IPS-NIHi7 (cell line): ENCODE measurements at regions not wholly inside any gene's neighbourhood (a gene's known extent, or its start where the extent isn't known, plus 50 kb on each side); places are given as distances from the start of the nearest gene placed in this dataset.
A peak's percentile ranks its signal among the peaks of the same experiment; 100 is the strongest.
"Not testable (repeated sequence)": the region's sequence is repeated elsewhere in the genome, so short reads cannot be mapped to it uniquely, and the experiment has no call there.

ENCODE experiments used
- DNase-seq: peaks from one replicate; pipeline ENCODE4 v3.0.0; 2012; ENCODE audit warnings: mixed read lengths; ENCODE audit errors: extremely low spot score

DNA sequence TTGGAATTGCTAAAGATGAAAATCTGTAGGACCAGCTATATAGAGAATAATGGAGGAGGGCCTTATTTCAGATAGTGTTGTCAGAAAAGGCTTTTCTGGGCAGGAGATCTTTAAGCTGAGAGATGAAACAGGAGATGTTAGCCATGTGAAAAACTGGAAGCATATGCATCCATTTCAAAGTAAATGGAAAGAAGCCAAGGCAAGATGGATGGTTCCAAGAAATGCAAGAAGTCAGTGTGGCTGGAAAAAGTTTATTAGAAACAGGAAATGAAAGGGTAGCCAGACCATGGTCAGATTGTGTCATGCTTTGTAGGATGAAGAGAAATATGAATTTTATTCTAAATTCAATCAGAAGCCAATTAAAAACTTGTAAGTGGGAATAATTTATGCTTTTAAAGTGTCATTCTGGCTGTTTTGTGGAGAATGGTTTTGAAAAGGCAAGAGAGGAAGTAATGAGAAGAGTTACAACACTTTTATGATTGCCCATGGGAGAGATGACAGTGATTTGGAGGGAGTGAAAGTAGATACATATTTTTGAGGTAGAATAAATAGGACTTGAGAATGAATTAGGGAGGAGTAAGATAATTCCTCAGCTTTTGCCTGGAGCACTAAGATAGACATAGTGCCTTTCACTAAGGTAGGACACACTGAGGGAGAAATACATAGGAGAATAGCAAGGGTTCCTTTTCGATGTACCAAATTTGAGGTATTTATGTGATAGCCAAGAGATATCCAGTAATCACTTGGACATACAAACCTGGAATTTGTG is 620.1 kb downstream of the HTR1B start:
- DNase-seq, result no peak

DNA sequence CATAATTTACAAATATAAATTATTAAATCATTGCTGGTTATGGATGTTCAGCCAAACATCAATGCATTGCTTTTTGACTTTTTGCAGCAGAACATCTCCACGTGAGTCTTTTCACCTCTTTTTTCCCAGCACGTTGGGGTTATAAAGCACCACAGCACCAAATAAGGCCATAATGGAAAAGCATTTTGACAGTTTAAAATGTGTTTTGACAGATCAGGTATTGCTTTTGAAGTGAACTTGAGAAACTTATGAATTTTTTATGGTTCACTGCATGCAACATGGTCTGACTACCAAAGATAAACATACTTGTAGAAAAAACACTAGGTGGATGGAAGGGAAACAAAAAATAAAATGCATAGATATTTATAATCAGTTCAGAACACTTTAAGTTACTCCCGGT is 622.4 kb downstream of the HTR1B start:
- DNase-seq, result no peak

DNA sequence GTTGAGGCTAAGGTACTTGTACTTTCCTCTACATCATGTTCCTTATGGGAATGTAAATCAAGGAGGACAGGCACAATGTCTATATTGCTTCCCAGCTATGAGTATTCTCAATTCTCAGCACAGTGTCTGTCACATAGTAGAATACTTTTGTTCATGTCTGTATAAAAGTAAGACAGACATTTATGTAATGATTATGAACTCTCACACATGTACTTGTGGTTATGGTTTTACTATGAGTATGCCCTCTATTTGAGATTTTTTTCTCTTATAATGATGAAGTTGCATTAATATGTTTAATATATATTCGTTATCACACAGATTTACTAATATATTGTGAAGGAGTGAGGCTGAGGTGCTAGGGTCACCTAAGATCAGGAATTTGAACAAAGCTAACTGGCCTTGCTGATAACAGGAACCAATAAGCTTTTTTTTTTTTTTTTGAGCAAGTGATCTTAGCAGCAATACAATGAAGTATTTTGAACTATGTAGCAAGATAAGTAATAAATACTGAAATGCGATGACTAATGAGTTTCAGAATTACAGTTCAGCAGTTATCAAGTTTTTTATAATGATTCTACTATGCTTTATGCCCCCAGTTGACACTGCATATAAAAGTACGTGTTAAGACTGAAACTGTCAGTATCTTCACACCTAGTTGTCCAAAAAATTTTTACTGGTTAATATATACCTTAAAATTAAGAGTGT is 623.1 kb downstream of the HTR1B start:
- DNase-seq, result no peak

GRCh38 chr6:76839505-76839904 is 623.8 kb downstream of the HTR1B start:
- no peak for DNase-seq

DNA sequence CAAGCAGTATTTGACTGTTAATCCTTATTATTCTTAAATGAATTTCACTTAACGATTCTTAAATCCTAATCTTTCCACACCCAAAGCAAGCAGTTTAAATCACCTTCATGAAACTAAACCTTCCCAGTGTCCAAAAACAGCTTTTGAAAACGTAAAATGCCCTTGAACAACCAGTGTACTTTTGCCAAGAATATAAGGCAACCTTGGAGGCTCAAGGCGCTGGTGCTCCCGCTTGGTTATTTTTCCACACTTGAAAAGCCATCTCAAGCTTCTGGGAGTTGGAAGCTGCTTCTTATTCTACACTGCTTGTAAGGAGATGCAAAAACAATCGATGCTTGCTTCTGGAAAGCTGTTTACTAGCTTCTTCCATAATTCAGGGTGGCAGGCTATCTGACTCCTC is 625.7 kb downstream of the HTR1B start:
- DNase-seq, result no peak

- DNase-seq, result no peak
Observed at GRCh38 chr6:76835695-76836094, 627.6 kb downstream of the HTR1B start.

DNA sequence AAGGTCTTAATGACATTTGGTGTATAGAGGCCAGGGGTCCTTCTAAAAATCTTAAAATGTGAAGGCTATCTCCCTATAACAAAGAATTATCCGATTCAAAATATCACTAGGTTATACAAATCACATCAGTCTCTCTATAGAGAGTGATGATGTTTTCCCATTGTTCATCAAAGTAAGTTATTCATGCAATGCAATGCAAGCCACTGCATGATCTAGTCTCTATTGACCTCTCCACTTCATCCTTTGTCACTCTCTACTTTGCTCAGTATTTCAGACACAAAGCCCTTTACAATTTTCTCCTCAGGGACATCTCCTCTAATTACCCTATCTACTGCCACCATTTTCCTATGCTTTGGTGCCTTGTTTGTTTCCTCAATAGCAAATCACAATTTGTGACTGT is 628.0 kb downstream of the HTR1B start:
- no peak for DNase-seq

GRCh38 chr6:76834399-76834798 is 628.9 kb downstream of the HTR1B start:
- no peak for DNase-seq

GRCh38 chr6:76831299-76831698 is 632.0 kb downstream of the HTR1B start:
- DNase-seq, result no peak

DNA sequence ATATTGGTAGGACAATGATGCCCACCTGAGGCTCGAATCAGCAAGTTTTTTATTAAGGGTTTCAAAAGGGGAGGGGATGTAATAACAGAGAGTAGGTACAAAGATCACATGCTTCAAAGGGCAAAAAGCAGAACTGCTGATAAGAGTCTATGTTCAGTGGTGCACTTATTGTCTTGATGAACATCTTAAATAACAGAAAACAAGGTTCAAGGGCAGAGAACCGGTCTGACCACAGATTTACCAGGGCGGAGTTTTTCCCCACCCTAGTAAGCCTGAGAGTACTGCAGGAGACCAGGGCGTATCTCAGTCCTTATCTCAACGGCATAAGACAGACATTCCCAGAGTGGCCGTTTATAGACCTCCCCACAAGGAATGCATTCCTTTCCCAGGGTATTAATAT is 639.7 kb downstream of the HTR1B start:
- not testable (repeated sequence) for DNase-seq

GRCh38 chr6:76818451-76818850 is 644.8 kb downstream of the HTR1B start:
- no peak for DNase-seq

DNA sequence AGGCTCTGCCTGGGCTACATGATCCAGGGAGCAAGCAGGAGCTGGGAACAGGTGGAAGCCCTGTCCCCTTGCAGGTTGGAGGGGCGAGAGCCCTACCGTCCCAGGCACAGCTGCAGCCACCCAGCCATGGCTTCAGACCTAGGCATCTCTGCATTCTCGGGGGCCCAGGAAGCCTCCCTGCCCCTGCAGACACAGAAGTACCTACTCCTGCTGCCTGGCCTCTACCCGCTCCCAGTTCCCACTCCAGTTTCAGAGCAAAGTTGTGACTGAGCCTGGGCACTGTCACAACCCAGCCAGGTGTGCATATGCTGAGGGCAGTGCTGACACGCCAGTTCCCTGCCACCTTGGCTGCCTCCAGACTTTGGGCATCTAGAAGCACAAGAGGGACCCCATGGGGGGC is 645.9 kb downstream of the HTR1B start:
- DNase-seq, result no peak

- DNase-seq, result no peak
Observed at GRCh38 chr6:76814496-76815458, 648.5 kb downstream of the HTR1B start.

- peak; percentile 30 for DNase-seq
Observed at GRCh38 chr6:76810286-76810685, 653.0 kb downstream of the HTR1B start.

DNA sequence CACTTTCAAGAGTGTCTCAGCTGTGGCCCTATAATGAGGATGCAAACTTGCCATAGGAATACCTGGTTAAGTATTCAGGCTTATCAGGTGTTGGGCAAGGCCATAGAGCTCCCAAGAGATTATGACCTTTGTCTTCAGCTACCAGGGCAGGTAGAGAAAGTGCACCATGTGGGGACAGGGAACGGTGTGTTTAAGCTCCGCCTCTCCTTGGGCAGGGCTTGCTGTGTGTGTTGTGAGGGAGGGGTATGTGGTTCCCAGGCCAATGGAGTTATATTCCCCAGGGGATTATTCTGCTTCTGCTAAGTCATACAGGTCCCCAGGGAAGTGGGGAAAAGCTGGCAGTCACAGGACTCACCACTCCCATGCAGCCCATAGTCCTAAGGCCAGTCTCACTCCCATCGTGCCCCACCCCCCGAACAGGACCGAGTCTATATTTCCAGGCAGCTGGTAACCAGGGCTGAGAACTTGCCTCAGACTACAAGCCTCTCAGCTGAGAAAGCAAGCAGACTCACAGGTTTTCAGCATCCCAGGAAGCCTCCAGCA is 660.2 kb downstream of the HTR1B start:
- DNase-seq, result no peak

GRCh38 chr6:76792394-76792793 is 670.9 kb downstream of the HTR1B start:
- no peak for DNase-seq

DNA sequence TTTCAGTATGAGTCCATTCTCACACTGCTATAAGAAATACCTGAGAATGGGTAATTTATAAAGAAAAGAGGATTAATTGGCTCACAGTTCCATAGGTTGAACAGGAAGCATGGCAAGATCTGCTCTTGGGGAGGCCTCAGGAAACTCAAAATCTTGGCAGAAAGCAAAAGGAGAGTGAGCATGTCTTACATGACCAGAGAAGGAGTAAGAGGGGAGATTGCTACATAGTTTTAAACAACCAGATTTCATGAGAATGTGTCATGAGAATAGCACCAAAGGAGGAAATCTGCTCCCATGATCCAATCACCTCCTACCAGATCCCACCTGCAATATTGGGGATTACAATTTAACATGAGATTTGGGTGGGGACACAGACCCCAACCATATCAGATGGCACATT is 672.4 kb downstream of the HTR1B start:
- no peak for DNase-seq

DNA sequence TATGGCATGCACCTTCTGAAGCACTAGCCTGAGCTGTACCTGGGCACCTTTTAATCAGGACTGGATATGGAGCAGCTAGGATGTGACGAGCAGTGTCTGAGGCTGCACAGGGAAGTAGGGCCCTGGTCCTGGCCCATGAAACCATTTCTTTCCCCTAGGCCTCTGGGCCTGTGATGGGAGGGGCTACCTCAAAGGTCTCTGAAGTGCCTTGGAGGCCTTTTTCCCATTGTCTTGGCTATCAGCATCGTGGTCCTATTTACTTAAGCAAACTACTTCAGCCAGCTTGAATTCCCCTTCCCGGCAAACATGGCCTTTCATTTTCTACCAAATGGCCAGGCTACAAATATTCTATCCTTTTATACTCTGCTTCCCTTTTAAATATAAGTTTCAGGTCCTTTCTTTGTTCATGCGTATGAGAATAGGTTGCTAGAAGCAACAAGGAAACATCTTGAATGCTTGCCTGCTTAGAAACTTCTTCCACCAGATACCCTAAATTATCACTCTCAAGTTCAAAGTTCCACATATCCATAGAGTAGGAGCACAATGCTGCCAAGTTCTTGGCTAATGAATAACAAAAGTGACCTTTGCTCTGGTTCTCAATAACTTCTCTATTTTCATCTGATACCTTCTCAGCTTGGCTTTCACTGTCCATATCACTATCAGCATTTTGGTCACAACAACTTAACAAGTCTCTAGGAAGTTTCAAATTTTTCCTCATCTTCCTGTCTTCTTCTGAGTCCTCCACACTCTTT is 673.1 kb downstream of the HTR1B start:
- DNase-seq, result no peak

DNA sequence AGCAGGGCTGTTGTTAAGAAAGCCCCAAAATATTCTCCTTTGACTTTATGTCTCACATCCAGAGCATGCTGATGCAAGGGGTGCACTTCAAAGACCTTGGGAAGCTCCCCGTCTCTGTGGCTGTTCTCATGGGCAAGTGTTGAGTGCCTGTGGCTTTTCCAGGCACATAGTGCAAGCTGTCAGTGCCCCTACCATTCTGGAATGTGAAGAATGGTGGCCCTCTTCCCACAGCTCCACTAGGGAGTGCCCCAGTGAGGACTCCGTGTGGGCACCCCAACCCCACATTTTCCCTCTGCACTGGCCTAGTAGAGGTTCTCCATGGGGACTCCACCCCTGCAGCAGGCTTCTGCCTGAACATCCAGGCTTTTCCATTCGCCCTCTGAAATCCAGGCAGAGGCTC is 673.7 kb downstream of the HTR1B start:
- no peak for DNase-seq

GRCh38 chr6:76788155-76788554 is 675.1 kb downstream of the HTR1B start:
- DNase-seq, result no peak

- DNase-seq, result no peak
Observed at GRCh38 chr6:76779068-76779467, 684.2 kb downstream of the HTR1B start.
